ENCODE measurements at regions not wholly inside any gene's neighbourhood (a gene's known extent, or its start where the extent isn't known, plus 50 kb on each side); places are given as distances from the start of the nearest gene placed in this dataset.
A peak's percentile ranks its signal among the peaks of the same experiment; 100 is the strongest.

DNA sequence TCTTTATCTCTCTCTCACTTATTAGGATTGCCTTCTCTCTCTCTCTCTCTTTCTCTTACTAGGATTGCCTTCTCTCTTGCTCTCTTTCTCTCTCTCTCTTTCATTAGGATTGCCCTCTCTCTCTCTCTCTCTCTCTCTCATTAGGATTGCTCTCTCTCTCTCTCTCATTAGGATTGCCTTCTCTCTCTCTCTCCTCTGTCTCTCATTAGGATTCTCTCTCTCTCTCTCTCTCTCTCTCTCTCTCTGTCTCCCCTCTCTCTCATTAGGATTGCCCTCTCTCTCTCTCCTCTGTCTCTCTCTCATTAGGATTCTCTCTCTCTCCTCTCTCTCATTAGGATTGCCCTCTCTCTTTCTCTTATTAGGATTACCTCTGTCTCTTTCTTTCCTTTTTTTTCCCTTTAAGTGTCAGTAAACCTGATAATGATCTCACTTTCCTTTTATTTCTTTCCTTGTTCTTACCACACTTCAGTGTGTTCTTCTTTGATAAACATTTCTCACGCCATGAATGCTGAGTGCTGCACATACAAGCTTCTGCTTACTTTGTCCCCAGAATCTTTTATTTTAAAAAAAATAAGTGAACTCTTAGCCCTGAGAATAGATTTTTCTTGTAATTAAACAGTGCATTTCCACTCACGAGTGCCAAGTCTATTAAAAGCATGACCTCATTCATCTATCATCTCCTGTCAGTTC is 243.4 kb upstream of the TBC1D5 start:
- DNase-seq (ENCODE audit: insufficient read length, low spot score) (no peak), FAIRE-seq (no peak)
- TF ChIP-seq, protein P1, sequence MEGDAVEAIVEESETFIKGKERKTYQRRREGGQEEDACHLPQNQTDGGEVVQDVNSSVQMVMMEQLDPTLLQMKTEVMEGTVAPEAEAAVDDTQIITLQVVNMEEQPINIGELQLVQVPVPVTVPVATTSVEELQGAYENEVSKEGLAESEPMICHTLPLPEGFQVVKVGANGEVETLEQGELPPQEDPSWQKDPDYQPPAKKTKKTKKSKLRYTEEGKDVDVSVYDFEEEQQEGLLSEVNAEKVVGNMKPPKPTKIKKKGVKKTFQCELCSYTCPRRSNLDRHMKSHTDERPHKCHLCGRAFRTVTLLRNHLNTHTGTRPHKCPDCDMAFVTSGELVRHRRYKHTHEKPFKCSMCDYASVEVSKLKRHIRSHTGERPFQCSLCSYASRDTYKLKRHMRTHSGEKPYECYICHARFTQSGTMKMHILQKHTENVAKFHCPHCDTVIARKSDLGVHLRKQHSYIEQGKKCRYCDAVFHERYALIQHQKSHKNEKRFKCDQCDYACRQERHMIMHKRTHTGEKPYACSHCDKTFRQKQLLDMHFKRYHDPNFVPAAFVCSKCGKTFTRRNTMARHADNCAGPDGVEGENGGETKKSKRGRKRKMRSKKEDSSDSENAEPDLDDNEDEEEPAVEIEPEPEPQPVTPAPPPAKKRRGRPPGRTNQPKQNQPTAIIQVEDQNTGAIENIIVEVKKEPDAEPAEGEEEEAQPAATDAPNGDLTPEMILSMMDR (IDR thresholded peaks at IDR 0.05; ENCODE audit: insufficient read depth, missing control alignments): no peak

DNA sequence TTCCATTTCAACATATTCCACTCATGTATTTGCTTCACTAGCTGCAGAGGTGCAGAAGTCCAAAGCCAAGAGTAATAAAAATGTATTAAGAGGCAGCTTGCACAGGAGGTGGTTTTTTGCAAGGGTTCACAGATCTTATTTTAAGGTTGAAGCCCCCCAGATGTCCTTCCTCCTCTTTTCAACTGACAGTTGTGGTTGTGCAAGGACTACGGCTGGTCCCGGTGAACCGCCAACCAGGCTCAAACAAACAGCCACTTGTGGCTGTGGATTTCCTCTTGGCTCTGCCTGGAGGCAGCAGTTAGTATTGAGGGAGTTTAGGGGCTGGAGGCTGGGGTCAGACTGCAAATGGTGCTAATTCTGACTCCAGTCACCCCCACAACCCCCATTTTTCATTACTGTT is 240.7 kb upstream of the TBC1D5 start:
- no peak for DNase-seq (ENCODE audit: insufficient read length, low spot score)
- TF ChIP-seq, protein P1 (IDR thresholded peaks at IDR 0.05; ENCODE audit: insufficient read depth, missing control alignments): no peak
- no peak for FAIRE-seq

DNA sequence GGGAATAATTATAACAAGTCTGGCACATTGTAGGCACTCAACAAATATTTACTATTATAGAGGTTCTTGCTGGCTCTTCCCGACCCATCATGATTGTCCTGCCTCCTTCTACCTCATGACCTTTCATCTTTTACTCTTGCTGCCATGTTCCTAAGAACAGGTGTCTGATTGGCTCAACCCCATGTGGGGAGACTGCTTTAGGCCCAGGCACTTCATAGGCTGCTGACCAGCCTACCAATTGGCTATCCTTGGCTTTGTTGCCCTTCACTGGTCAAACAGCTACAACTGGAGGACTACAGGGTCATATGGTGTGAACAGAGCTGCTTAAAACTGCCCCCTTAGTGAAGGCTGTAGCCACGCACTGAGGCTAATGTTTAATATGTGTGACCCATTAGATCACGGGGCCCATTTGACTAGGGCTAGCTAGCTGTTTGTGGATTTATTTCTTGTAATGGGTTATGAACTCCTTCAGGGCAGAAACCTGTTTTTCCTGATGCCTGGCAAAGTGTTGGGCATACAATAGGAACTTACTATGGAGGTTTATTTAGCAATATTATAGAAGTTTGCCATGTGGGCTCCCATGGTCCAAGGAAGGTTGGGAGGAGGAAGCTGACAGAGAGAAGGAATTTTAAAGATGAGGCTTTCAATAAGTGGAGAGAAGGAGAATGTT is 239.9 kb upstream of the TBC1D5 start:
- TF ChIP-seq, protein P1 (IDR thresholded peaks at IDR 0.05; ENCODE audit: insufficient read depth, missing control alignments): no peak
- FAIRE-seq (no peak), DNase-seq (ENCODE audit: insufficient read length, low spot score) (no peak)

DNA sequence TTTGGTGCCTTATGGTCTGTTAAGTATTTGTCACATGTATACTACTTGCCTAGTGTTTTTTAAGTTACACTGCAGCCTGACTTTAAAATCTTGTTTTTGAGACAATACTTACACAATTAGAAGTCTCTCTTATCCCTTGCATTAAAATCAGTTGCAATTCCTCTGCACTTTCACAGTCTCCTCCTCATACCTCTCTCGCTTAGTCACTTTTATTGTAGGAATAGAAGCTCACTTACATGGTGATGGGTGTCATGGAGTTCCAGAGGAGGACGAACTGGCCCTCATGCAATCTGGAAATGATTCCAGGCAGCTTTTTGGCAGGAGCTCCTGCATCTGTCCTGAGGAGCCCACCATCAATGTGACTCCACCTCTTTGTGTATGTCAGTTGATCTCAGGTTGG is 238.4 kb upstream of the TBC1D5 start:
- TF ChIP-seq, protein P1 (IDR thresholded peaks at IDR 0.05; ENCODE audit: insufficient read depth, missing control alignments): no peak
- FAIRE-seq (no peak), DNase-seq (ENCODE audit: insufficient read length, low spot score) (no peak)

DNA sequence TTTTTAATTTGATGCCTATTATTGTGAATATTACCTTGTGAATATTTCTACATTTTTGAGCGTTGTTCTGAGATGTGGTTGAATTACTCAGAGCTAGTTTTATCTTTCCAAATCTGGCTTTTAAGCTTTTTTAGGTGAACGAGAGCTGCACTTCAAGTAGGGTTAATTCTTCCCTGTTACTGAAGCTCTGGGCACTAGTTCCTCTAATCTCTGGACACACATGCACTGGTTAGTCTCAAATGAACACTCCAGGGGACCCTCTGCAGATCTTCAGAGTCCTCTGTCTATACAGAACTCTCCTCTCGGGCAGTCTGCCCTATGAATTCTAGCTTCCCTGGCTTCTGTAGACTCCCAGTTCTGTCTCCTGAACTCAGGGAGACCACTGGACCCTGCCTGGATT is 237.5 kb upstream of the TBC1D5 start:
- TF ChIP-seq, protein P1 (IDR thresholded peaks at IDR 0.05; ENCODE audit: insufficient read depth, missing control alignments): no peak
- DNase-seq (ENCODE audit: insufficient read length, low spot score): no peak
- no peak for FAIRE-seq

DNA sequence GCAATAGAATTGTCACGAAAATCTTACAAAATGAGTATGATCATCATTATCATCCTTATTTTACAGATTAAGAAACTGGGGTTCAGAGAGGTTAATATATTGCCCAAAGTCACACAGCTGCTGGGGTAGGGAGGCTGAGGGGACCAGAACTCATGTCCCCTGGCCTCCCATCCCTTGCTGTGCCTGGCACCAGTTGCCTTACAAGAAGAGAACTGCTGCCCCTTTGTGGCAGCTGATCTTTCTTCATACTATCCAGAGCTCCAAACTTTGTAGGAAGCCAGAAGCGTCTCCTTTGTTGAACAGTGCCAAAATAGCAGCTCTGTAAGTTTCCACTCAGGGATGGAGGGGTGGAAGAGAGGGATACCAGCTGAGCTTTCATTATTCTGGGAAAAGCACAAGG is 236.8 kb upstream of the TBC1D5 start:
- TF ChIP-seq, protein P1 (IDR thresholded peaks at IDR 0.05; ENCODE audit: insufficient read depth, missing control alignments): peak; percentile 9
- no peak for DNase-seq (ENCODE audit: insufficient read length, low spot score)
- no peak for FAIRE-seq

DNA sequence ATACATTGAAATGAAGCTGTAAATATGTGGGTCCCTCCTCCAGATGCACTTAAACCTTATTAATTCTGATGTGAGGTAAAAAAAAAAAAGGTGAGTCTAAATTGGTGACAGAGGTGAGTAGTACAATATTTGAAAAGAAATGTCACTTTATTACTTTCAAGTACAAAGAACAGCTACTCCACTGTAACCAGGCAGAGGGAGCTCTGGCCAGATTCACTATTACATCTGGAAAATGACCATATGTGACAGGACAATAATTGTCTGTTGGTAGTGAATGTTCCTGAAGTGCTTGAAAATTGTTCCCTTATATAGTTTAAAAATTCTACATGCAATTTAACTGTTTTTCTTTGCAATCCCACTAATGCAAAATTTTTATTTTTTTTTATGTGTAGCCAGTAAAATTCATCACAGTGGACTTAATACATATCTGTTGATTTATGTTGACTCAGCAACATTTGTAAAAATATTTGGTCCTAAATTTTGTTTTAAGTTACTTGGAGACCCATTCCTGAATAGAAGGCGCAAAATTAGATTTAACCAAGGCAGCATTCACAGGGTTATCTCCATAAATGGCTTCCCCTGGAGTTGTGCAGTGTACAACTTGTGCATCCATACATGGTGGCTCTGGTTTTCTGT is 231.9 kb upstream of the TBC1D5 start:
- TF ChIP-seq, protein P1 (IDR thresholded peaks at IDR 0.05; ENCODE audit: insufficient read depth, missing control alignments): no peak
- no peak for DNase-seq (ENCODE audit: insufficient read length, low spot score)
- FAIRE-seq: no peak

All from D721Med (cell line).